Thyroid gland (tissue), 4 donors: ENCODE measurements at regions not wholly inside any gene's neighbourhood (a gene's known extent, or its start where the extent isn't known, plus 50 kb on each side); places are given as distances from the start of the nearest gene placed in this dataset.

Experiments
- CTCF ChIP-seq, 6 experiments: fragments of 200-600 bp in 3 of 6; fragments of 450-650 bp in 3 of 6; sonication (generic) in 3 of 6; IDR thresholded peaks; one replicate each; pipeline ENCODE4 v1.5.1; 2016 to 2019; ENCODE audit warnings: antibody characterized with exemption in 6 of 6, mild to moderate bottlenecking in 2 of 6, inconsistent platforms in 1 of 6, moderate library complexity in 1 of 6
- POLR2A ChIP-seq, 2 donors: fragments of 450-650 bp; IDR thresholded peaks; one replicate each; pipeline ENCODE4 v1.6.1; 2017; ENCODE audit warnings: antibody characterized with exemption in 2 of 2, mild to moderate bottlenecking in 2 of 2, moderate library complexity in 1 of 2

GRCh38 chr1:218499911-218500310 is 154.8 kb downstream of the TGFB2 start:
- TF ChIP-seq CTCF (IDR thresholded peaks at IDR 0.05) (no peak), POLR2A (IDR thresholded peaks at IDR 0.05) (no peak)
